8988T (cell line): ENCODE measurements at regions not wholly inside any gene's neighbourhood (a gene's known extent, or its start where the extent isn't known, plus 50 kb on each side); places are given as distances from the start of the nearest gene placed in this dataset.

ENCODE experiments used
- DNase-seq: peaks from one replicate; pipeline ENCODE4 v3.0.0; 2011

GRCh38 chr3:8441969-8442559 is 59.6 kb upstream of the LMCD1 start:
- DNase-seq = peak; percentile 85

GRCh38 chr3:8442993-8443650 is 58.5 kb upstream of the LMCD1 start:
- no peak for DNase-seq

- DNase-seq = peak; percentile 49
Observed at GRCh38 chr3:8443829-8444791, 57.5 kb upstream of the LMCD1 start.

- no peak for DNase-seq
Observed at GRCh38 chr3:8444883-8445282, 56.7 kb upstream of the LMCD1 start.

GRCh38 chr3:8445861-8446260 is 55.8 kb upstream of the LMCD1 start:
- no peak for DNase-seq

GRCh38 chr3:8446845-8447244 is 54.8 kb upstream of the LMCD1 start:
- no peak for DNase-seq

GRCh38 chr3:8450618-8451017 is 51.0 kb upstream of the LMCD1 start:
- DNase-seq = no peak

- DNase-seq = peak; percentile 32
Observed at GRCh38 chr3:8451696-8452095, 49.9 kb upstream of the LMCD1 start.
